T-cell (primary cell): ENCODE measurements at regions not wholly inside any gene's neighbourhood (a gene's known extent, or its start where the extent isn't known, plus 50 kb on each side); places are given as distances from the start of the nearest gene placed in this dataset.

Experiments used
- ATAC-seq, 4 experiments: fragments of 200-7000 bp in 3 of 4; fragments of 150-1000 bp in 1 of 4; cut with Tn5 transposase; replicated peaks in 1 of 4; 1 replicate in 3 of 4; 2 replicates in 1 of 4; pipeline ENCODE4 v1.10.0; 2021; ENCODE audit warnings: moderate library complexity in 3 of 4, mild to moderate bottlenecking in 2 of 4, moderate number of reproducible peaks in 1 of 4
- CTCF ChIA-PET, 2 donors: fragments of 300-600 bp; sonication (Branson Sonifier 250); formaldehyde crosslinking; loops; one replicate each; lab custom pipeline; 2022; ENCODE audit warnings: antibody characterized with exemption in 2 of 2; lab: Charles Lee
- POLR2A ChIA-PET, 2 donors: fragments of 300-600 bp; sonication (Branson Sonifier 250); formaldehyde crosslinking; loops; one replicate each; lab custom pipeline; 2022; ENCODE audit warnings: antibody characterized with exemption in 2 of 2; lab: Charles Lee
- DNase-seq, 35 experiments: peaks; one replicate each; pipeline versions ENCODE4 v3.0.0 to v3.0.0-alpha.2; 2013 to 2023
- H3K27ac ChIP-seq: one replicate; pipeline ENCODE4 v1.5.1; 2013; ENCODE audit warnings: low read length
- H3K27me3 ChIP-seq, 2 experiments: replicated peaks in 1 of 2; 1 replicate in 1 of 2; 2 replicates in 1 of 2; pipeline versions ENCODE4 v1.6.1 to v1.7.0; 2013; ENCODE audit warnings: low read length in 1 of 2, mixed read lengths in 1 of 2; ENCODE audit not compliant: control insufficient read depth in 2 of 2, insufficient read depth in 2 of 2; ENCODE audit errors: extremely low read depth in 1 of 2
- H3K36me3 ChIP-seq, 2 donors: 1 replicate in 1 of 2; 2 replicates in 1 of 2; pipeline versions ENCODE4 v1.6.1 to v1.7.0; 2013; ENCODE audit warnings: low read length in 1 of 2; ENCODE audit not compliant: control insufficient read depth in 2 of 2, insufficient read depth in 1 of 2; ENCODE audit errors: extremely low read depth in 1 of 2
- H3K4me1 ChIP-seq, 2 experiments: 1 replicate in 1 of 2; 2 replicates in 1 of 2; pipeline versions ENCODE4 v1.6.1 to v1.7.0; 2013; ENCODE audit warnings: low read length in 2 of 2, mixed read lengths in 1 of 2; ENCODE audit not compliant: insufficient read depth in 2 of 2, control insufficient read depth in 1 of 2; ENCODE audit errors: extremely low read depth in 1 of 2
- H3K4me3 ChIP-seq, 2 donors: 1 replicate in 1 of 2; 2 replicates in 1 of 2; pipeline versions ENCODE4 v1.5.1 to v1.7.0; 2013; ENCODE audit warnings: mild to moderate bottlenecking in 2 of 2, low read length in 1 of 2, moderate library complexity in 1 of 2; ENCODE audit not compliant: control insufficient read depth in 1 of 2; ENCODE audit errors: extremely low read depth in 1 of 2
- H3K9me3 ChIP-seq: 2 replicates; pipeline ENCODE4 v1.7.0; 2013
- H3K27ac Mint-ChIP-seq, 2 donors: one replicate each; pipeline ENCODE4 v1.8.0; 2020 to 2021; ENCODE audit warnings: mild to moderate bottlenecking in 2 of 2, mixed read lengths in 2 of 2
- H3K27me3 Mint-ChIP-seq, 2 donors: one replicate each; pipeline ENCODE4 v1.8.0; 2021 to 2022; ENCODE audit warnings: mixed read lengths in 2 of 2
- H3K36me3 Mint-ChIP-seq: one replicate; pipeline ENCODE4 v1.8.0; 2021; ENCODE audit warnings: mixed read lengths
- H3K4me1 Mint-ChIP-seq, 3 donors: one replicate each; pipeline ENCODE4 v1.8.0; 2020 to 2022; ENCODE audit warnings: mixed read lengths in 3 of 3, mild to moderate bottlenecking in 1 of 3
- H3K4me3 Mint-ChIP-seq, 3 donors: one replicate each; pipeline ENCODE4 v1.8.0; 2020 to 2022; ENCODE audit warnings: mild to moderate bottlenecking in 3 of 3, mixed read lengths in 3 of 3, moderate library complexity in 3 of 3
- H3K9me3 Mint-ChIP-seq, 3 donors: one replicate each; pipeline ENCODE4 v1.8.0; 2020 to 2022; ENCODE audit warnings: mixed read lengths in 3 of 3
- WGBS: methylation state at CpG from one replicate; pipeline ENCODE4 v1.1.5; 2013; ENCODE audit warnings: missing lambda C conversion rate; ENCODE audit not compliant: insufficient coverage; 5-methylcytosine and 5-hydroxymethylcytosine counted together

- peaks cover 3 to 11% (median 11%) of the 10 kb centered on the region in 3 donors for H3K9me3 Mint-ChIP-seq
- CTCF ChIA-PET: interaction anchor here in 1 of 2 donors (0.6 kb wide), 1 partner anchor 10 kb away, joined by 3 read pairs; no protein-coding TSS in a partner anchor
Observed at GRCh38 chr12:20232931-20233675, 135.2 kb upstream of the PDE3A start.

GRCh38 chr12:20234474-20234873 lies 133.9 kb upstream of the PDE3A start:
- ChIA-PET POLR2A (no interaction called here), CTCF (no interaction called here)
- Histone ChIP-seq H3K4me3 (no peak overlapping the region), H3K27ac (no peak overlapping the region), H3K36me3 (no peaks in the 10 kb centered on the region), H3K4me1 (no peaks in the 10 kb centered on the region), H3K9me3 (no peaks in the 10 kb centered on the region), H3K27me3 (no peaks in the 10 kb centered on the region)
- Mint-ChIP-seq H3K27me3 (no peaks in the 10 kb centered on the region), H3K9me3 (peaks cover 3 to 11% (median 8%) of the 10 kb centered on the region in 3 donors), H3K4me3 (no peak overlapping the region), H3K27ac (no peak overlapping the region), H3K4me1 (no peaks in the 10 kb centered on the region), H3K36me3 (no peaks in the 10 kb centered on the region)
- ATAC-seq: no peak
- 100% methylated on average over 1 of the region's 6 CpGs for WGBS
- DNase-seq: no peak

More at GRCh38 chr12:20232931-20233675, 135.2 kb upstream of the PDE3A start:
- Mint-ChIP-seq H3K36me3 (no peaks in the 10 kb centered on the region), H3K4me1 (no peaks in the 10 kb centered on the region), H3K27me3 (no peaks in the 10 kb centered on the region), H3K27ac (no peak overlapping the region), H3K4me3 (no peak overlapping the region)
- no peaks in the 10 kb centered on the region for H3K4me1 ChIP-seq
- no peak overlapping the region for H3K4me3 ChIP-seq
- WGBS: 80% methylated on average over 1 of the region's 5 CpGs
- no peaks in the 10 kb centered on the region for H3K27me3 ChIP-seq
- no peaks in the 10 kb centered on the region for H3K36me3 ChIP-seq
- no peak for ATAC-seq
- no peaks in the 10 kb centered on the region for H3K9me3 ChIP-seq
- H3K27ac ChIP-seq: no peak overlapping the region
- POLR2A ChIA-PET: no interaction called here
- no peak for DNase-seq

GRCh38 chr12:20237091-20237490 lies 131.2 kb upstream of the PDE3A start:
- POLR2A ChIA-PET: no interaction called here
- 86% methylated on average over 4 of the region's 7 CpGs for WGBS

GRCh38 chr12:20245491-20245890 lies 122.8 kb upstream of the PDE3A start:
- ChIA-PET CTCF (no interaction called here), POLR2A (no interaction called here)
- H3K4me3 ChIP-seq: no peak overlapping the region
- no peaks in the 10 kb centered on the region for H3K9me3 ChIP-seq
- no peaks in the 10 kb centered on the region for H3K27me3 Mint-ChIP-seq
- H3K27ac ChIP-seq: no peak overlapping the region
- DNase-seq: no peak
- WGBS: no CpG with 5 or more reads among the region's 1 CpG
- H3K27me3 ChIP-seq: no peaks in the 10 kb centered on the region
- no peaks in the 10 kb centered on the region for H3K36me3 Mint-ChIP-seq
- peaks cover 9 to 17% (median 11%) of the 10 kb centered on the region in 3 donors for H3K9me3 Mint-ChIP-seq
- no peaks in the 10 kb centered on the region for H3K4me1 ChIP-seq
- no peak overlapping the region for H3K27ac Mint-ChIP-seq
- no peak for ATAC-seq
- no peaks in the 10 kb centered on the region for H3K4me1 Mint-ChIP-seq
- H3K36me3 ChIP-seq: no peaks in the 10 kb centered on the region
- no peak overlapping the region for H3K4me3 Mint-ChIP-seq

More at GRCh38 chr12:20237091-20237490, 131.2 kb upstream of the PDE3A start:
- CTCF ChIA-PET: no interaction called here
- no peak overlapping the region for H3K27ac ChIP-seq
- H3K4me1 ChIP-seq: no peaks in the 10 kb centered on the region
- Mint-ChIP-seq H3K27ac (no peak overlapping the region), H3K4me1 (no peaks in the 10 kb centered on the region), H3K36me3 (no peaks in the 10 kb centered on the region), H3K9me3 (peaks cover 3 to 8% (median 4%) of the 10 kb centered on the region in 3 donors), H3K4me3 (no peak overlapping the region), H3K27me3 (no peaks in the 10 kb centered on the region)
- no peaks in the 10 kb centered on the region for H3K9me3 ChIP-seq
- no peak overlapping the region for H3K4me3 ChIP-seq
- ATAC-seq: no peak
- H3K27me3 ChIP-seq: no peaks in the 10 kb centered on the region
- DNase-seq: no peak
- no peaks in the 10 kb centered on the region for H3K36me3 ChIP-seq

GRCh38 chr12:20248646-20249045 lies 119.7 kb upstream of the PDE3A start:
- no peak overlapping the region for H3K4me3 ChIP-seq
- CTCF ChIA-PET: no interaction called here
- Mint-ChIP-seq H3K27ac (no peak overlapping the region), H3K27me3 (no peaks in the 10 kb centered on the region), H3K4me3 (no peak overlapping the region), H3K9me3 (peaks cover 9 to 15% (median 11%) of the 10 kb centered on the region in 3 donors), H3K36me3 (no peaks in the 10 kb centered on the region), H3K4me1 (no peaks in the 10 kb centered on the region)
- POLR2A ChIA-PET: no interaction called here
- H3K9me3 ChIP-seq: no peaks in the 10 kb centered on the region
- DNase-seq: no peak
- 100% methylated on average over 1 of the region's 3 CpGs for WGBS
- no peaks in the 10 kb centered on the region for H3K4me1 ChIP-seq
- no peaks in the 10 kb centered on the region for H3K27me3 ChIP-seq
- H3K27ac ChIP-seq: no peak overlapping the region
- no peak for ATAC-seq
- H3K36me3 ChIP-seq: no peaks in the 10 kb centered on the region

GRCh38 chr12:20250761-20251160 lies 117.6 kb upstream of the PDE3A start:
- Histone ChIP-seq H3K4me1 (no peaks in the 10 kb centered on the region), H3K4me3 (no peak overlapping the region), H3K36me3 (no peaks in the 10 kb centered on the region), H3K27ac (no peak overlapping the region), H3K9me3 (no peaks in the 10 kb centered on the region), H3K27me3 (no peaks in the 10 kb centered on the region)
- no peak for ATAC-seq
- Mint-ChIP-seq H3K36me3 (no peaks in the 10 kb centered on the region), H3K27ac (no peak overlapping the region), H3K27me3 (no peaks in the 10 kb centered on the region), H3K4me1 (no peaks in the 10 kb centered on the region), H3K4me3 (no peak overlapping the region), H3K9me3 (peaks cover 9 to 16% (median 11%) of the 10 kb centered on the region in 3 donors)
- no CpG with 5 or more reads among the region's 1 CpG for WGBS
- ChIA-PET POLR2A (no interaction called here), CTCF (no interaction called here)
- DNase-seq: no peak
